CD4-positive, alpha-beta T cell treated with Interferon gamma for 1 hour (primary cell): ENCODE measurements at regions not wholly inside any gene's neighbourhood (a gene's known extent, or its start where the extent isn't known, plus 50 kb on each side); places are given as distances from the start of the nearest gene placed in this dataset.

Experiments used
- DNase-seq: peaks from one replicate; pipeline ENCODE4 v3.0.0-alpha.2; 2020

GRCh38 chr10:10600004-10600403 lies 417.7 kb upstream of the CELF2 start:
- no peak for DNase-seq

GRCh38 chr10:10605551-10606081 lies 412.1 kb upstream of the CELF2 start:
- no peak for DNase-seq

- DNase-seq, result no peak
These were observed 408.2 kb upstream of the CELF2 start for GRCh38 chr10:10609379-10609955.

- DNase-seq, result no peak
These were observed 407.5 kb upstream of the CELF2 start for GRCh38 chr10:10610171-10610570.

- no peak for DNase-seq
These were observed 405.5 kb upstream of the CELF2 start for GRCh38 chr10:10612151-10612550.

- DNase-seq, result no peak
These were observed 403.9 kb upstream of the CELF2 start for GRCh38 chr10:10613656-10614244.

GRCh38 chr10:10617686-10618085 lies 400.0 kb upstream of the CELF2 start:
- no peak for DNase-seq

GRCh38 chr10:10618139-10618538 lies 399.5 kb upstream of the CELF2 start:
- DNase-seq, result no peak

GRCh38 chr10:10623958-10624566 lies 393.6 kb upstream of the CELF2 start:
- DNase-seq, result no peak

GRCh38 chr10:10624567-10624962 lies 393.1 kb upstream of the CELF2 start:
- no peak for DNase-seq

- no peak for DNase-seq
These were observed 392.2 kb upstream of the CELF2 start for GRCh38 chr10:10625491-10625890.

- no peak for DNase-seq
These were observed 390.9 kb upstream of the CELF2 start for GRCh38 chr10:10626734-10627133.

GRCh38 chr10:10627414-10627813 lies 390.3 kb upstream of the CELF2 start:
- no peak for DNase-seq

- DNase-seq, result no peak
These were observed 388.2 kb upstream of the CELF2 start for GRCh38 chr10:10629512-10629911.

GRCh38 chr10:10630281-10630680 lies 387.4 kb upstream of the CELF2 start:
- DNase-seq, result no peak

- no peak for DNase-seq
These were observed 386.9 kb upstream of the CELF2 start for GRCh38 chr10:10630782-10631181.

GRCh38 chr10:10642189-10642588 lies 375.5 kb upstream of the CELF2 start:
- DNase-seq, result no peak

- no peak for DNase-seq
These were observed 374.9 kb upstream of the CELF2 start for GRCh38 chr10:10642751-10643150.

- DNase-seq, result no peak
These were observed 373.5 kb upstream of the CELF2 start for GRCh38 chr10:10644008-10644646.

- DNase-seq, result no peak
These were observed 372.8 kb upstream of the CELF2 start for GRCh38 chr10:10644676-10645385.

- no peak for DNase-seq
These were observed 370.3 kb upstream of the CELF2 start for GRCh38 chr10:10647331-10647730.

GRCh38 chr10:10657139-10657760 lies 360.4 kb upstream of the CELF2 start:
- no peak for DNase-seq
